Memory B cell (primary cell): ENCODE measurements at regions not wholly inside any gene's neighbourhood (a gene's known extent, or its start where the extent isn't known, plus 50 kb on each side); places are given as distances from the start of the nearest gene placed in this dataset.

Experiments used
- ATAC-seq: fragments of 150-1000 bp; cut with Tn5 transposase; 2 replicates; pipeline ENCODE4 v1.10.0; 2021; ENCODE audit warnings: low read depth, mild to moderate bottlenecking, moderate library complexity
- DNase-seq, 2 donors: peaks; one replicate each; pipeline ENCODE4 v3.0.0; 2022; ENCODE audit warnings: low spot score in 2 of 2
- H3K27ac Mint-ChIP-seq: one replicate; pipeline ENCODE4 v1.8.0; 2022; ENCODE audit warnings: mild to moderate bottlenecking, moderate library complexity, mixed read lengths
- H3K27me3 Mint-ChIP-seq: one replicate; pipeline ENCODE4 v1.8.0; 2022; ENCODE audit warnings: mixed read lengths
- H3K36me3 Mint-ChIP-seq: one replicate; pipeline ENCODE4 v1.8.0; 2022; ENCODE audit warnings: mild to moderate bottlenecking, mixed read lengths
- H3K4me1 Mint-ChIP-seq: one replicate; pipeline ENCODE4 v1.8.0; 2022; ENCODE audit warnings: mixed read lengths
- H3K4me3 Mint-ChIP-seq: one replicate; pipeline ENCODE4 v1.8.0; 2022; ENCODE audit warnings: mild to moderate bottlenecking, moderate library complexity, mixed read lengths
- H3K9me3 Mint-ChIP-seq: one replicate; pipeline ENCODE4 v1.8.0; 2022; ENCODE audit warnings: mixed read lengths

GRCh38 chr4:52269761-52270160 is 218.7 kb downstream of the SPATA18 start:
- no peaks in the 10 kb centered on the region for H3K4me1 Mint-ChIP-seq
- no peak overlapping the region for H3K4me3 Mint-ChIP-seq
- no peaks in the 10 kb centered on the region for H3K36me3 Mint-ChIP-seq
- ATAC-seq (no peak), DNase-seq (no peak)
- H3K27me3 Mint-ChIP-seq = no peaks in the 10 kb centered on the region
- peaks cover 5% of the 10 kb centered on the region for H3K9me3 Mint-ChIP-seq
- H3K27ac Mint-ChIP-seq = no peak overlapping the region

- Mint-ChIP-seq H3K9me3 (peaks cover 8% of the 10 kb centered on the region), H3K36me3 (no peaks in the 10 kb centered on the region), H3K4me3 (no peak overlapping the region), H3K4me1 (no peaks in the 10 kb centered on the region), H3K27me3 (no peaks in the 10 kb centered on the region), H3K27ac (no peak overlapping the region)
- DNase-seq (no peak), ATAC-seq (no peak)
Observed at GRCh38 chr4:52273885-52274284, 222.8 kb downstream of the SPATA18 start.

- ATAC-seq (no peak), DNase-seq (no peak)
- no peaks in the 10 kb centered on the region for H3K9me3 Mint-ChIP-seq
- H3K27ac Mint-ChIP-seq = no peak overlapping the region
- no peaks in the 10 kb centered on the region for H3K4me1 Mint-ChIP-seq
- no peaks in the 10 kb centered on the region for H3K27me3 Mint-ChIP-seq
- no peaks in the 10 kb centered on the region for H3K36me3 Mint-ChIP-seq
- no peak overlapping the region for H3K4me3 Mint-ChIP-seq
Observed at GRCh38 chr4:52288212-52288855, 237.2 kb downstream of the SPATA18 start.

GRCh38 chr4:52290466-52290865 is 239.4 kb downstream of the SPATA18 start:
- no peaks in the 10 kb centered on the region for H3K4me1 Mint-ChIP-seq
- H3K36me3 Mint-ChIP-seq = no peaks in the 10 kb centered on the region
- DNase-seq (no peak), ATAC-seq (no peak)
- H3K9me3 Mint-ChIP-seq = no peaks in the 10 kb centered on the region
- no peak overlapping the region for H3K27ac Mint-ChIP-seq
- H3K27me3 Mint-ChIP-seq = no peaks in the 10 kb centered on the region
- H3K4me3 Mint-ChIP-seq = no peak overlapping the region

- Mint-ChIP-seq H3K27ac (no peak overlapping the region), H3K4me3 (no peak overlapping the region), H3K4me1 (no peaks in the 10 kb centered on the region), H3K9me3 (no peaks in the 10 kb centered on the region), H3K27me3 (no peaks in the 10 kb centered on the region), H3K36me3 (no peaks in the 10 kb centered on the region)
- ATAC-seq (no peak), DNase-seq (no peak)
Observed at GRCh38 chr4:52292245-52292644, 241.1 kb downstream of the SPATA18 start.

- no peaks in the 10 kb centered on the region for H3K36me3 Mint-ChIP-seq
- no peak overlapping the region for H3K27ac Mint-ChIP-seq
- DNase-seq (no peak), ATAC-seq (no peak)
- H3K4me3 Mint-ChIP-seq = no peak overlapping the region
- H3K9me3 Mint-ChIP-seq = no peaks in the 10 kb centered on the region
- no peaks in the 10 kb centered on the region for H3K27me3 Mint-ChIP-seq
- H3K4me1 Mint-ChIP-seq = no peaks in the 10 kb centered on the region
Observed at GRCh38 chr4:52296341-52296740, 245.2 kb downstream of the SPATA18 start.

- ATAC-seq = no peak
- Mint-ChIP-seq H3K4me3 (no peak overlapping the region), H3K36me3 (no peaks in the 10 kb centered on the region), H3K4me1 (no peaks in the 10 kb centered on the region), H3K27me3 (no peaks in the 10 kb centered on the region), H3K27ac (no peak overlapping the region), H3K9me3 (no peaks in the 10 kb centered on the region)
- no peak for DNase-seq
Observed at GRCh38 chr4:52298444-52298843, 247.3 kb downstream of the SPATA18 start.

- Mint-ChIP-seq H3K4me3 (no peak overlapping the region), H3K4me1 (no peaks in the 10 kb centered on the region), H3K27me3 (no peaks in the 10 kb centered on the region), H3K9me3 (no peaks in the 10 kb centered on the region), H3K36me3 (no peaks in the 10 kb centered on the region), H3K27ac (no peak overlapping the region)
- DNase-seq = no peak
- ATAC-seq = no peak
Observed at GRCh38 chr4:52299120-52299519, 248.0 kb downstream of the SPATA18 start.

- no peak for ATAC-seq
- Mint-ChIP-seq H3K9me3 (peaks cover 4% of the 10 kb centered on the region), H3K27ac (no peak overlapping the region), H3K27me3 (peaks cover 8% of the 10 kb centered on the region), H3K4me3 (no peak overlapping the region), H3K4me1 (no peaks in the 10 kb centered on the region), H3K36me3 (no peaks in the 10 kb centered on the region)
- DNase-seq = no peak
Observed at GRCh38 chr4:52311464-52312125, 260.5 kb downstream of the SPATA18 start.

- Mint-ChIP-seq H3K27me3 (peaks cover 8% of the 10 kb centered on the region), H3K4me1 (no peaks in the 10 kb centered on the region), H3K36me3 (no peaks in the 10 kb centered on the region), H3K4me3 (no peak overlapping the region), H3K27ac (no peak overlapping the region), H3K9me3 (peaks cover 2% of the 10 kb centered on the region)
- ATAC-seq (no peak), DNase-seq (no peak)
Observed at GRCh38 chr4:52312722-52313121, 261.6 kb downstream of the SPATA18 start.

GRCh38 chr4:52317361-52317879 is 266.3 kb downstream of the SPATA18 start:
- H3K4me1 Mint-ChIP-seq = no peaks in the 10 kb centered on the region
- ATAC-seq (no peak), DNase-seq (no peak)
- no peak overlapping the region for H3K4me3 Mint-ChIP-seq
- H3K9me3 Mint-ChIP-seq = peaks cover 7% of the 10 kb centered on the region
- H3K36me3 Mint-ChIP-seq = no peaks in the 10 kb centered on the region
- peaks cover 5% of the 10 kb centered on the region for H3K27me3 Mint-ChIP-seq
- H3K27ac Mint-ChIP-seq = no peak overlapping the region

GRCh38 chr4:52317981-52318380 is 266.9 kb downstream of the SPATA18 start:
- ATAC-seq (no peak), DNase-seq (no peak)
- peaks cover 8% of the 10 kb centered on the region for H3K9me3 Mint-ChIP-seq
- no peak overlapping the region for H3K4me3 Mint-ChIP-seq
- no peak overlapping the region for H3K27ac Mint-ChIP-seq
- no peaks in the 10 kb centered on the region for H3K4me1 Mint-ChIP-seq
- H3K36me3 Mint-ChIP-seq = no peaks in the 10 kb centered on the region
- peaks cover 2% of the 10 kb centered on the region for H3K27me3 Mint-ChIP-seq

GRCh38 chr4:52329894-52330293 is 278.8 kb downstream of the SPATA18 start:
- H3K4me3 Mint-ChIP-seq = no peak overlapping the region
- H3K4me1 Mint-ChIP-seq = no peaks in the 10 kb centered on the region
- H3K27me3 Mint-ChIP-seq = no peaks in the 10 kb centered on the region
- no peaks in the 10 kb centered on the region for H3K36me3 Mint-ChIP-seq
- ATAC-seq = no peak
- H3K27ac Mint-ChIP-seq = no peak overlapping the region
- H3K9me3 Mint-ChIP-seq = peaks cover 14% of the 10 kb centered on the region
- DNase-seq = no peak

GRCh38 chr4:52343595-52343994 is 292.5 kb downstream of the SPATA18 start:
- peaks cover 3% of the 10 kb centered on the region for H3K27me3 Mint-ChIP-seq
- no peaks in the 10 kb centered on the region for H3K36me3 Mint-ChIP-seq
- no peaks in the 10 kb centered on the region for H3K4me1 Mint-ChIP-seq
- no peak overlapping the region for H3K27ac Mint-ChIP-seq
- DNase-seq (no peak), ATAC-seq (no peak)
- peaks cover 4% of the 10 kb centered on the region for H3K9me3 Mint-ChIP-seq
- H3K4me3 Mint-ChIP-seq = no peak overlapping the region

- Mint-ChIP-seq H3K27me3 (peaks cover 7% of the 10 kb centered on the region), H3K4me3 (no peak overlapping the region), H3K9me3 (peaks cover 6% of the 10 kb centered on the region), H3K27ac (no peak overlapping the region), H3K36me3 (no peaks in the 10 kb centered on the region), H3K4me1 (no peaks in the 10 kb centered on the region)
- ATAC-seq (no peak), DNase-seq (no peak)
Observed at GRCh38 chr4:52350926-52351325, 299.8 kb downstream of the SPATA18 start.
